HCT116 (cell line): ENCODE measurements at regions not wholly inside any gene's neighbourhood (a gene's known extent, or its start where the extent isn't known, plus 50 kb on each side); places are given as distances from the start of the nearest gene placed in this dataset.
"Not testable (repeated sequence)": the region's sequence is repeated elsewhere in the genome, so short reads cannot be mapped to it uniquely, and the experiment has no call there.

Experiments
- ATAC-seq: fragments of 200-7000 bp; cut with Tn5 transposase; 2 replicates; pipeline ENCODE4 v1.9.1; 2020; ENCODE audit warnings: mild to moderate bottlenecking, moderate library complexity
- BruUV-seq: library from RNA; stranded (reverse); fragments of 400-500 nt; replicated peaks from 2 replicates; lab custom pipeline; 2021; lab: Mats Ljungman, UMichigan
- CTCF ChIA-PET: fragments of 300-600 bp; sonication (Branson Sonifier 250); formaldehyde crosslinking; loops from one replicate; lab custom pipeline; 2021; ENCODE audit warnings: antibody characterized with exemption; lab: Charles Lee
- POLR2A ChIA-PET: fragments of 300-600, 350-600 bp; sonication (Branson Sonifier 250); formaldehyde crosslinking; loops from one replicate; lab custom pipeline; 2021; ENCODE audit warnings: antibody characterized with exemption; lab: Charles Lee
- RAD21 ChIA-PET, 2 experiments: fragments of 300-600 bp; sonication (Branson Sonifier 250); formaldehyde crosslinking; loops; one replicate each; lab custom pipeline; 2023; ENCODE audit warnings: low total read pairs in 2 of 2; ENCODE audit not compliant: uncharacterized antibody in 2 of 2, unreplicated experiment in 2 of 2, low non-redundant PET in 1 of 2; lab: Charles Lee
- DNase-seq: peaks from one replicate; pipeline ENCODE4 v3.0.0-alpha.2; 2010; ENCODE audit warnings: low read depth, low spot score
- H2AFZ ChIP-seq: fragments of 200-600 bp; shearing (Covaris generic), sonication (generic); 2 replicates; pipeline ENCODE4 v1.6.1; 2017; ENCODE audit warnings: low read depth, mixed run types, mixed read lengths, antibody characterized with exemption, low read length; ENCODE audit not compliant: poor library complexity, severe bottlenecking
- H3K27ac ChIP-seq: 2 replicates; pipeline ENCODE4 v1.5.1; 2012; ENCODE audit warnings: low read depth, low read length
- H3K27me3 ChIP-seq: fragments of 200-600 bp; sonication (generic); 2 replicates; pipeline ENCODE4 v1.6.1; 2016; ENCODE audit warnings: mixed run types, low read length, mixed read lengths; ENCODE audit not compliant: insufficient read depth
- H3K36me3 ChIP-seq, 2 experiments: fragments of 200-500 bp in 1 of 2; fragments of 200-600 bp in 1 of 2; sonication (Bioruptor generic) in 1 of 2; sonication (generic) in 1 of 2; 2 replicates each; pipeline versions ENCODE4 v1.5.1 to v1.6.1; 2014 to 2016; ENCODE audit warnings: low read length in 2 of 2, inconsistent platforms in 1 of 2, mixed read lengths in 1 of 2, mixed run types in 1 of 2; ENCODE audit not compliant: insufficient read depth in 2 of 2, control insufficient read depth in 1 of 2
- H3K4me1 ChIP-seq, 2 experiments: fragments of 200-600 bp in 1 of 2; sonication (generic) in 1 of 2; 2 replicates each; pipeline versions ENCODE4 v1.5.1 to v1.6.1; 2012 to 2017; ENCODE audit warnings: low read length in 2 of 2, inconsistent platforms in 1 of 2, mild to moderate bottlenecking in 1 of 2, mixed read lengths in 1 of 2, mixed run types in 1 of 2, moderate library complexity in 1 of 2; ENCODE audit not compliant: insufficient read depth in 2 of 2, control insufficient read depth in 1 of 2
- H3K4me2 ChIP-seq: fragments of 200-600 bp; sonication (generic); 2 replicates; pipeline ENCODE4 v1.6.1; 2017; ENCODE audit warnings: mixed run types, low read length, mixed read lengths
- H3K4me3 ChIP-seq, 2 experiments: fragments of 200-600 bp in 1 of 2; sonication (generic) in 1 of 2; replicated peaks in 1 of 2; 2 replicates each; pipeline ENCODE4 v1.5.1; 2011 to 2016; ENCODE audit warnings: low read length in 2 of 2, control low read depth in 1 of 2, low read depth in 1 of 2, mild to moderate bottlenecking in 1 of 2, mixed read lengths in 1 of 2, mixed run types in 1 of 2
- H3K79me2 ChIP-seq: fragments of 200-600 bp; sonication (generic); 2 replicates; pipeline ENCODE4 v1.6.1; 2017; ENCODE audit warnings: mild to moderate bottlenecking, mixed run types, low read length, moderate library complexity, mixed read lengths; ENCODE audit not compliant: insufficient read depth
- H3K9ac ChIP-seq: fragments of 200-600 bp; sonication (generic); 2 replicates; pipeline ENCODE4 v1.6.1; 2016; ENCODE audit warnings: low read length, mixed read lengths
- H3K9me2 ChIP-seq: fragments of 200-600 bp; sonication (generic), shearing (Covaris generic); 2 replicates; pipeline ENCODE4 v1.6.1; 2017; ENCODE audit warnings: mixed run types, mild to moderate bottlenecking, moderate library complexity; ENCODE audit not compliant: insufficient read depth
- H3K9me3 ChIP-seq, 2 experiments: fragments of 200-500 bp in 1 of 2; fragments of 200-600 bp in 1 of 2; sonication (Bioruptor generic) in 1 of 2; sonication (generic) in 1 of 2; 2 replicates each; pipeline ENCODE4 v1.6.1; 2014 to 2017; ENCODE audit warnings: low read length in 2 of 2, mixed read lengths in 2 of 2, inconsistent platforms in 1 of 2, low read depth in 1 of 2, mild to moderate bottlenecking in 1 of 2, mixed run types in 1 of 2, moderate library complexity in 1 of 2; ENCODE audit not compliant: control insufficient read depth in 1 of 2, insufficient read depth in 1 of 2
- H4K20me1 ChIP-seq: fragments of 200-600 bp; sonication (generic), shearing (Covaris generic); 2 replicates; pipeline ENCODE4 v1.6.1; 2017; ENCODE audit warnings: mixed run types, mild to moderate bottlenecking, moderate library complexity; ENCODE audit not compliant: insufficient read depth
- ATF3 ChIP-seq: IDR thresholded peaks from 2 replicates; pipeline ENCODE4 v1.6.1; 2012
- CBX3 ChIP-seq: IDR thresholded peaks from 2 replicates; pipeline ENCODE4 v1.6.1; 2012; ENCODE audit warnings: low read depth
- CTCF ChIP-seq, 3 experiments: fragments of 200-600 bp in 1 of 3; sonication (generic) in 1 of 3; IDR thresholded peaks in 2 of 3; conservative IDR thresholded peaks in 1 of 3; 2 replicates each; pipeline ENCODE4 v1.5.1; 2012 to 2017; ENCODE audit warnings: low read depth in 2 of 3, low read length in 2 of 3, antibody characterized with exemption in 1 of 3, borderline replicate concordance in 1 of 3, control low read depth in 1 of 3, mild to moderate bottlenecking in 1 of 3, mixed read lengths in 1 of 3, mixed run types in 1 of 3, moderate library complexity in 1 of 3; ENCODE audit not compliant: insufficient read depth in 1 of 3
- EGR1 ChIP-seq: IDR thresholded peaks from 2 replicates; pipeline ENCODE4 v1.6.1; 2012; ENCODE audit warnings: low read depth
- EZH2 ChIP-seq: fragments of 200-600 bp; sonication (generic); IDR thresholded peaks from 2 replicates; pipeline ENCODE4 v1.6.1; 2017; ENCODE audit warnings: antibody characterized with exemption, mixed run types
- JUND ChIP-seq: IDR thresholded peaks from 2 replicates; pipeline ENCODE4 v1.6.1; 2012
- POLR2A ChIP-seq: IDR thresholded peaks from 2 replicates; pipeline ENCODE4 v1.7.0; 2011; ENCODE audit warnings: borderline replicate concordance; ENCODE audit not compliant: insufficient read depth, insufficient read length; ENCODE audit errors: extremely low read depth
- RAD21 ChIP-seq: IDR thresholded peaks from 2 replicates; pipeline ENCODE4 v1.6.1; 2012; ENCODE audit warnings: low read depth, mild to moderate bottlenecking
- SRF ChIP-seq: IDR thresholded peaks from 2 replicates; pipeline ENCODE4 v1.6.1; 2012; ENCODE audit warnings: low read depth
- intact Hi-C: fragments of 100-400 bp; cut with micrococcal nuclease; formaldehyde crosslinking; loops from 2 replicates; pipeline ENCODE4 v1.10.0; 2022

GRCh38 chr10:5292196-5292735 is 72.5 kb upstream of the UCN3 start (continued):
- no peak for TF ChIP-seq CBX3

GRCh38 chr10:5292970-5293369 is 71.8 kb upstream of the UCN3 start:
- peaks cover 8 to 22% of the 10 kb centered on the region in 2 experiments for H3K4me1 ChIP-seq
- H3K36me3 ChIP-seq, H3K4me3 ChIP-seq, H3K9me3 ChIP-seq, RAD21 ChIA-PET, H3K9me2 ChIP-seq, ATAC-seq, H3K27me3 ChIP-seq, BruUV-seq, H3K9ac ChIP-seq, DNase-seq, intact Hi-C loops, H3K4me2 ChIP-seq, H3K27ac ChIP-seq, H4K20me1 ChIP-seq, POLR2A ChIA-PET, H3K79me2 ChIP-seq, H2AFZ ChIP-seq: not testable (repeated sequence)
- CTCF ChIA-PET: interaction anchor here (1.1 to 1.6 kb wide), 4 partner anchors 8 to 443 kb away, joined by 3 to 5 read pairs (median 4); no protein-coding TSS in a partner anchor

GRCh38 chr10:5293691-5294550 is 70.8 kb upstream of the UCN3 start:
- peak; percentile 96 for ATAC-seq
- Histone ChIP-seq H3K36me3 (no peaks in the 10 kb centered on the region), H3K4me3 (no peak overlapping the region), H2AFZ (peak overlapping the region; percentile 68), H3K9ac (no peak overlapping the region), H3K27me3 (no peaks in the 10 kb centered on the region), H3K79me2 (no peaks in the 10 kb centered on the region), H3K4me1 (peaks cover 8 to 22% of the 10 kb centered on the region in 2 experiments), H3K27ac (no peak overlapping the region), H3K4me2 (no peak overlapping the region), H3K9me3 (no peaks in the 10 kb centered on the region), H4K20me1 (no peaks in the 10 kb centered on the region), H3K9me2 (no peaks in the 10 kb centered on the region)
- TF ChIP-seq POLR2A: no peak
- no peak for TF ChIP-seq ATF3
- TF ChIP-seq EGR1: no peak
- TF ChIP-seq EZH2: no peak
- peak; percentile 47 for TF ChIP-seq RAD21
- peak; percentile 74 to 85 (median 81) for TF ChIP-seq CTCF (IDR thresholded peaks at IDR 0.05 in 2 of 3, conservative IDR thresholded peaks at IDR 0.05 in 1 of 3; ENCODE audit: borderline replicate concordance in 1 of 3, insufficient read depth in 1 of 3, low read depth in 2 of 3, low read length in 2 of 3)
- TF ChIP-seq JUND: no peak
- TF ChIP-seq CBX3: peak; percentile 42; the same call in 1 of the 2 replicates
- no peak for TF ChIP-seq SRF
- CTCF ChIA-PET: interaction anchor here (1.0 to 1.6 kb wide), 5 partner anchors 9 to 444 kb away, joined by 3 to 7 read pairs (median 5); no protein-coding TSS in a partner anchor
- DNase-seq: peak; percentile 54
- POLR2A ChIA-PET: interaction anchor here (0.7 kb wide), 1 partner anchor 445 kb away, joined by 3 read pairs; no protein-coding TSS in a partner anchor
- RAD21 ChIA-PET: no interaction called here
- intact Hi-C loops: no loop called here
- no TSS peak for BruUV-seq
